Skin of body (tissue), 1 donor: ENCODE measurements at regions not wholly inside any gene's neighbourhood (a gene's known extent, or its start where the extent isn't known, plus 50 kb on each side); places are given as distances from the start of the nearest gene placed in this dataset.

Experiments used
- DNase-seq: peaks from one replicate; lab custom pipeline; 2025; lab: John Stamatoyannopoulos, UW

- DNase-seq: no peak
Measured at GRCh38 chr1:194208674-194209073, 1022.3 kb upstream of the B3GALT2 start.

- no peak for DNase-seq
Measured at GRCh38 chr1:194196562-194196961, 1010.1 kb upstream of the B3GALT2 start.

GRCh38 chr1:194194724-194195123, 1008.3 kb upstream of the B3GALT2 start:
- DNase-seq: no peak

- DNase-seq: no peak
Measured at GRCh38 chr1:194184974-194185373, 998.6 kb upstream of the B3GALT2 start.

- no peak for DNase-seq
Measured at GRCh38 chr1:194184425-194184824, 998.0 kb upstream of the B3GALT2 start.

GRCh38 chr1:194181845-194182244, 995.4 kb upstream of the B3GALT2 start:
- no peak for DNase-seq

- no peak for DNase-seq
Measured at GRCh38 chr1:194176212-194176611, 989.8 kb upstream of the B3GALT2 start.

GRCh38 chr1:194175251-194175650, 988.8 kb upstream of the B3GALT2 start:
- no peak for DNase-seq

GRCh38 chr1:194174528-194174927, 988.1 kb upstream of the B3GALT2 start:
- DNase-seq: no peak

GRCh38 chr1:194171596-194171995, 985.2 kb upstream of the B3GALT2 start:
- DNase-seq: no peak

- no peak for DNase-seq
Measured at GRCh38 chr1:194167956-194168640, 981.7 kb upstream of the B3GALT2 start.

GRCh38 chr1:194164755-194165154, 978.3 kb upstream of the B3GALT2 start:
- DNase-seq: no peak

- no peak for DNase-seq
Measured at GRCh38 chr1:194161591-194161990, 975.2 kb upstream of the B3GALT2 start.

- DNase-seq: no peak
Measured at GRCh38 chr1:194159941-194160340, 973.5 kb upstream of the B3GALT2 start.

GRCh38 chr1:194155962-194156361, 969.5 kb upstream of the B3GALT2 start:
- no peak for DNase-seq

- no peak for DNase-seq
Measured at GRCh38 chr1:194151056-194151455, 964.6 kb upstream of the B3GALT2 start.

GRCh38 chr1:194150242-194150641, 963.8 kb upstream of the B3GALT2 start:
- no peak for DNase-seq

- DNase-seq: no peak
Measured at GRCh38 chr1:194133152-194133551, 946.7 kb upstream of the B3GALT2 start.

- DNase-seq: no peak
Measured at GRCh38 chr1:194118086-194118485, 931.7 kb upstream of the B3GALT2 start.

GRCh38 chr1:194117582-194117981, 931.2 kb upstream of the B3GALT2 start:
- DNase-seq: no peak

GRCh38 chr1:194114288-194114687, 927.9 kb upstream of the B3GALT2 start:
- no peak for DNase-seq

- DNase-seq: no peak
Measured at GRCh38 chr1:194105381-194105780, 919.0 kb upstream of the B3GALT2 start.

GRCh38 chr1:194104247-194104844, 917.9 kb upstream of the B3GALT2 start:
- no peak for DNase-seq
